ENCODE measurements at regions not wholly inside any gene's neighbourhood (a gene's known extent, or its start where the extent isn't known, plus 50 kb on each side); places are given as distances from the start of the nearest gene placed in this dataset.

- TF ChIP-seq CTCF (IDR thresholded peaks at IDR 0.05) (no peak), POLR2A (IDR thresholded peaks at IDR 0.05) (no peak)
Observed at GRCh38 chr2:45190481-45190942, 181.3 kb upstream of the SIX2 start.

Measured in heart left ventricle (tissue), 13 donors.